HEK293 (cell line): ENCODE measurements at regions not wholly inside any gene's neighbourhood (a gene's known extent, or its start where the extent isn't known, plus 50 kb on each side); places are given as distances from the start of the nearest gene placed in this dataset.

Source experiments
- CTCF ChIA-PET: fragments of 350-600 bp; formaldehyde crosslinking; extraction: SDS; loops from one replicate; lab custom pipeline; 2021; ENCODE audit warnings: antibody characterized with exemption; lab: Yijun Ruan, JAX
- POLR2A ChIA-PET: fragments of 300-600 bp; formaldehyde crosslinking; extraction: SDS; loops from one replicate; lab custom pipeline; 2020; ENCODE audit warnings: antibody characterized with exemption, inconsistent platforms; lab: Yijun Ruan, JAX
- H3K27ac ChIP-seq: fragments of 200-500 bp; sonication (Bioruptor generic); 2 replicates; pipeline ENCODE4 v1.5.1; 2014; ENCODE audit warnings: low read depth, low read length, control low read depth, inconsistent platforms; ENCODE audit errors: extremely low read depth
- H3K36me3 ChIP-seq, 2 experiments: fragments of 200-500 bp in 1 of 2; sonication (Bioruptor generic) in 1 of 2; 1 replicate in 1 of 2; 2 replicates in 1 of 2; pipeline ENCODE4 v1.5.1; 2014 to 2017; ENCODE audit warnings: inconsistent platforms in 2 of 2, low read length in 2 of 2; ENCODE audit not compliant: control insufficient read depth in 2 of 2, insufficient read depth in 1 of 2
- H3K4me1 ChIP-seq: fragments of 200-500 bp; sonication (Bioruptor generic); 2 replicates; pipeline ENCODE4 v1.5.1; 2014; ENCODE audit warnings: mild to moderate bottlenecking, low read length, inconsistent platforms; ENCODE audit not compliant: control insufficient read depth, insufficient read depth
- H3K4me3 ChIP-seq: 2 replicates; pipeline ENCODE4 v1.5.1; 2011; ENCODE audit warnings: low read depth, mild to moderate bottlenecking, control low read depth, low read length, moderate library complexity
- H3K9me3 ChIP-seq: fragments of 200-500 bp; sonication (Bioruptor generic); 2 replicates; pipeline ENCODE4 v1.5.1; 2014; ENCODE audit warnings: low read depth, low read length, inconsistent platforms; ENCODE audit not compliant: control insufficient read depth, insufficient read depth
- KLF1 ChIP-seq: fragments of 450-650 bp; formaldehyde crosslinking; IDR thresholded peaks from 2 replicates; pipeline ENCODE4 v1.5.1; 2016; ENCODE audit warnings: missing biosample characterization, missing genetic modification characterization
- PBX3 ChIP-seq: sonication (generic); formaldehyde crosslinking; IDR thresholded peaks from 2 replicates; pipeline ENCODE4 v1.8.1; 2022; ENCODE audit warnings: mild to moderate bottlenecking, moderate library complexity, missing genetic modification reagents
- PRDM1 ChIP-seq: fragments of 450-650 bp; formaldehyde crosslinking; IDR thresholded peaks from 2 replicates; pipeline ENCODE4; 2016; ENCODE audit warnings: missing biosample characterization, missing genetic modification characterization
- PRDM10 ChIP-seq: fragments of 450-650 bp; formaldehyde crosslinking; IDR thresholded peaks from 2 replicates; pipeline ENCODE4 v1.5.1; 2016; ENCODE audit warnings: missing biosample characterization, missing genetic modification characterization
- PRDM2 ChIP-seq: fragments of 450-650 bp; formaldehyde crosslinking; IDR thresholded peaks from 2 replicates; pipeline ENCODE4 v1.5.1; 2016; ENCODE audit warnings: missing biosample characterization, missing genetic modification characterization, borderline replicate concordance
- ZIC2 ChIP-seq: fragments of 450-650 bp; formaldehyde crosslinking; IDR thresholded peaks from 2 replicates; pipeline ENCODE4 v1.5.1; 2016; ENCODE audit warnings: missing biosample characterization, missing genetic modification characterization
- ZNF114 ChIP-seq: fragments of 450-650 bp; formaldehyde crosslinking; IDR thresholded peaks from 2 replicates; pipeline ENCODE4 v1.5.0; 2017; ENCODE audit warnings: missing biosample characterization, missing genetic modification characterization
- ZNF133 ChIP-seq: fragments of 450-650 bp; formaldehyde crosslinking; IDR thresholded peaks from 2 replicates; pipeline ENCODE4 v1.5.1; 2016; ENCODE audit warnings: missing biosample characterization, missing genetic modification characterization
- ZNF157 ChIP-seq: fragments of 450-650 bp; formaldehyde crosslinking; IDR thresholded peaks from 2 replicates; pipeline ENCODE4 v1.5.1; 2016; ENCODE audit warnings: missing biosample characterization, missing genetic modification characterization
- ZNF175 ChIP-seq: fragments of 450-650 bp; formaldehyde crosslinking; IDR thresholded peaks from 2 replicates; pipeline ENCODE4 v1.5.1; 2016; ENCODE audit warnings: missing biosample characterization, missing genetic modification characterization
- ZNF184 ChIP-seq: fragments of 450-650 bp; IDR thresholded peaks from 2 replicates; pipeline ENCODE4 v1.5.1; 2018; ENCODE audit warnings: missing biosample characterization, mild to moderate bottlenecking, missing genetic modification characterization
- ZNF335 ChIP-seq: fragments of 450-650 bp; formaldehyde crosslinking; conservative IDR thresholded peaks from 2 replicates; pipeline ENCODE4 v1.5.1; 2016; ENCODE audit warnings: missing biosample characterization, missing genetic modification characterization
- ZNF366 ChIP-seq: fragments of 450-650 bp; formaldehyde crosslinking; conservative IDR thresholded peaks from 2 replicates; pipeline ENCODE4 v1.5.1; 2016; ENCODE audit warnings: missing biosample characterization, missing genetic modification characterization
- ZNF48 ChIP-seq: fragments of 450-650 bp; formaldehyde crosslinking; IDR thresholded peaks from 2 replicates; pipeline ENCODE4 v1.5.1; 2016; ENCODE audit warnings: missing biosample characterization, missing genetic modification characterization
- ZNF514 ChIP-seq: fragments of 450-650 bp; formaldehyde crosslinking; IDR thresholded peaks from 2 replicates; pipeline ENCODE4 v1.5.1; 2016; ENCODE audit warnings: missing biosample characterization, missing genetic modification characterization
- ZNF621 ChIP-seq: fragments of 450-650 bp; formaldehyde crosslinking; IDR thresholded peaks from 2 replicates; pipeline ENCODE4 v1.5.1; 2017; ENCODE audit warnings: missing biosample characterization, missing genetic modification characterization
- ZNF623 ChIP-seq: fragments of 450-650 bp; formaldehyde crosslinking; IDR thresholded peaks from 2 replicates; pipeline ENCODE4 v1.5.1; 2016; ENCODE audit warnings: missing biosample characterization, missing genetic modification characterization
- ZNF626 ChIP-seq: fragments of 450-650 bp; sonication (Bioruptor Pico); formaldehyde crosslinking; IDR thresholded peaks from 2 replicates; pipeline ENCODE4 v1.5.1; 2018; ENCODE audit warnings: missing biosample characterization, missing genetic modification characterization, inconsistent platforms
- ZNF830 ChIP-seq: fragments of 450-650 bp; IDR thresholded peaks from 2 replicates; pipeline ENCODE4 v1.5.0; 2018; ENCODE audit warnings: missing biosample characterization, missing genetic modification characterization, low read depth, mild to moderate bottlenecking, moderate library complexity
- TF ChIP-seq, protein P1 (sequence below): fragments of 450-650 bp; formaldehyde crosslinking; IDR thresholded peaks from 2 replicates; pipeline ENCODE4 v1.5.1; 2016; ENCODE audit warnings: missing biosample characterization, missing genetic modification characterization
- TF ChIP-seq, protein P2 (sequence below): fragments of 450-650 bp; formaldehyde crosslinking; IDR thresholded peaks from 2 replicates; pipeline ENCODE4 v1.5.1; 2016; ENCODE audit warnings: missing biosample characterization, missing genetic modification characterization
- TF ChIP-seq, protein P3 (sequence below): fragments of 450-650 bp; formaldehyde crosslinking; IDR thresholded peaks from 2 replicates; pipeline ENCODE4 v1.5.1; 2016; ENCODE audit warnings: missing biosample characterization, missing genetic modification characterization, borderline replicate concordance

- TF ChIP-seq ZNF626 (tag by site-specific recombination) (no peak), ZNF621 (no peak), PRDM2 (tag by site-specific recombination) (no peak)
- TF ChIP-seq, protein P1, sequence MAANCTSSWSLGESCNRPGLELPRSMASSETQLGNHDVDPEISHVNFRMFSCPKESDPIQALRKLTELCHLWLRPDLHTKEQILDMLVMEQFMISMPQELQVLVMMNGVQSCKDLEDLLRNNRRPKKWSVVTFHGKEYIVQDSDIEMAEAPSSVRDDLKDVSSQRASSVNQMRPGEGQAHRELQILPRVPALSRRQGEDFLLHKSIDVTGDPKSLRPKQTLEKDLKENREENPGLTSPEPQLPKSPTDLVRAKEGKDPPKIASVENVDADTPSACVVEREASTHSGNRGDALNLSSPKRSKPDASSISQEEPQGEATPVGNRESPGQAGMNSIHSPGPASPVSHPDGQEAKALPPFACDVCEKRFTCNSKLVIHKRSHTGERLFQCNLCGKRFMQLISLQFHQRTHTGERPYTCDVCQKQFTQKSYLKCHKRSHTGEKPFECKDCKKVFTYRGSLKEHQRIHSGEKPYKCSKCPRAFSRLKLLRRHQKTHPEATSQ (tag by site-specific recombination), result no peak
- TF ChIP-seq, all 188 proteins: peak for 0
These were observed 162.0 kb downstream of the COL6A3 start (continued) for GRCh38 chr2:237251986-237252385.

- no peak overlapping the region for H3K4me3 ChIP-seq
- ChIA-PET CTCF (no interaction called here), POLR2A (no interaction called here)
- H3K36me3 ChIP-seq, result no peaks in the 10 kb centered on the region
- no peaks in the 10 kb centered on the region for H3K9me3 ChIP-seq
- no peak overlapping the region for H3K27ac ChIP-seq
- no peaks in the 10 kb centered on the region; the same call in 1 of the 2 replicates for H3K4me1 ChIP-seq
- TF ChIP-seq ZNF366, result no peak
- no peak for TF ChIP-seq ZNF48 (tag by site-specific recombination)
- no peak for TF ChIP-seq ZNF335 (tag by site-specific recombination)
- TF ChIP-seq ZNF114, result no peak
- no peak for TF ChIP-seq ZNF514
- TF ChIP-seq ZNF830 (tag by site-specific recombination), result no peak
- TF ChIP-seq, protein P2, sequence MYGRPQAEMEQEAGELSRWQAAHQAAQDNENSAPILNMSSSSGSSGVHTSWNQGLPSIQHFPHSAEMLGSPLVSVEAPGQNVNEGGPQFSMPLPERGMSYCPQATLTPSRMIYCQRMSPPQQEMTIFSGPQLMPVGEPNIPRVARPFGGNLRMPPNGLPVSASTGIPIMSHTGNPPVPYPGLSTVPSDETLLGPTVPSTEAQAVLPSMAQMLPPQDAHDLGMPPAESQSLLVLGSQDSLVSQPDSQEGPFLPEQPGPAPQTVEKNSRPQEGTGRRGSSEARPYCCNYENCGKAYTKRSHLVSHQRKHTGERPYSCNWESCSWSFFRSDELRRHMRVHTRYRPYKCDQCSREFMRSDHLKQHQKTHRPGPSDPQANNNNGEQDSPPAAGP (tag by site-specific recombination), result no peak
- no peak for TF ChIP-seq ZNF157 (tag by site-specific recombination)
- no peak for TF ChIP-seq PRDM1 (tag by site-specific recombination)
- no peak for TF ChIP-seq ZNF175
- TF ChIP-seq ZNF133 (tag by site-specific recombination), result no peak
- TF ChIP-seq PRDM10, result no peak
- no peak for TF ChIP-seq ZNF623 (tag by site-specific recombination)
- no peak for TF ChIP-seq PBX3 (CRISPR knock-in tag)
- no peak for TF ChIP-seq ZNF184 (tag by site-specific recombination)
- no peak for TF ChIP-seq KLF1 (tag by site-specific recombination)
- no peak for TF ChIP-seq ZIC2 (tag by site-specific recombination)
- TF ChIP-seq, protein P3, sequence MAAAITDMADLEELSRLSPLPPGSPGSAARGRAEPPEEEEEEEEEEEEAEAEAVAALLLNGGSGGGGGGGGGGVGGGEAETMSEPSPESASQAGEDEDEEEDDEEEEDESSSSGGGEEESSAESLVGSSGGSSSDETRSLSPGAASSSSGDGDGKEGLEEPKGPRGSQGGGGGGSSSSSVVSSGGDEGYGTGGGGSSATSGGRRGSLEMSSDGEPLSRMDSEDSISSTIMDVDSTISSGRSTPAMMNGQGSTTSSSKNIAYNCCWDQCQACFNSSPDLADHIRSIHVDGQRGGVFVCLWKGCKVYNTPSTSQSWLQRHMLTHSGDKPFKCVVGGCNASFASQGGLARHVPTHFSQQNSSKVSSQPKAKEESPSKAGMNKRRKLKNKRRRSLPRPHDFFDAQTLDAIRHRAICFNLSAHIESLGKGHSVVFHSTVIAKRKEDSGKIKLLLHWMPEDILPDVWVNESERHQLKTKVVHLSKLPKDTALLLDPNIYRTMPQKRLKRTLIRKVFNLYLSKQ (tag by site-specific recombination), result no peak
These were observed 160.8 kb downstream of the COL6A3 start for GRCh38 chr2:237253046-237253702.
